SK-N-SH (cell line): ENCODE measurements at regions not wholly inside any gene's neighbourhood (a gene's known extent, or its start where the extent isn't known, plus 50 kb on each side); places are given as distances from the start of the nearest gene placed in this dataset.

ENCODE experiments used
- CTCF ChIA-PET: fragments of 300-600, 350-600 bp; formaldehyde crosslinking; extraction: SDS; loops from one replicate; lab custom pipeline; 2021; lab: Yijun Ruan, JAX
- POLR2A ChIA-PET: fragments of 350-600 bp; sonication (Branson Sonifier 250); formaldehyde crosslinking; extraction: SDS; loops from one replicate; lab custom pipeline; 2020; ENCODE audit warnings: antibody characterized with exemption, inconsistent platforms; lab: Yijun Ruan, JAX
- DNase-seq: peaks from one replicate; pipeline ENCODE4 v3.0.0; 2012
- H2AFZ ChIP-seq: fragments of 200-600 bp; sonication (generic); 2 replicates; pipeline ENCODE4 v1.8.1; 2016; ENCODE audit warnings: antibody characterized with exemption, mild to moderate bottlenecking, low read depth
- H3F3A ChIP-seq: fragments of 200-600 bp; sonication (generic); replicated peaks from 2 replicates; pipeline ENCODE3; 2016; ENCODE audit warnings: antibody characterized with exemption, mild to moderate bottlenecking; ENCODE audit not compliant: insufficient read depth
- H3K27ac ChIP-seq, 2 experiments: fragments of 200-500 bp in 1 of 2; fragments of 200-600 bp in 1 of 2; sonication (Bioruptor generic) in 1 of 2; sonication (generic), shearing (Covaris generic) in 1 of 2; 2 replicates each; pipeline versions ENCODE4 v1.5.1 to v1.6.1; 2014 to 2016; ENCODE audit warnings: low read depth in 2 of 2, inconsistent platforms in 1 of 2, low read length in 1 of 2, mild to moderate bottlenecking in 1 of 2, mixed read lengths in 1 of 2
- H3K27me3 ChIP-seq: fragments of 200-600 bp; sonication (generic), shearing (Covaris generic); 2 replicates; pipeline ENCODE4 v1.6.1; 2016; ENCODE audit warnings: mixed run types; ENCODE audit not compliant: insufficient read depth
- H3K36me3 ChIP-seq, 2 experiments: fragments of 200-500 bp in 1 of 2; fragments of 200-600 bp in 1 of 2; sonication (Bioruptor generic) in 1 of 2; sonication (generic) in 1 of 2; replicated peaks in 1 of 2; 2 replicates each; pipeline versions ENCODE3 to v1.5.1; 2014 to 2016; ENCODE audit warnings: low read length in 1 of 2, mild to moderate bottlenecking in 1 of 2; ENCODE audit not compliant: insufficient read depth in 2 of 2, control insufficient read depth in 1 of 2
- H3K4me1 ChIP-seq, 2 experiments: fragments of 200-500 bp in 1 of 2; fragments of 200-600 bp in 1 of 2; sonication (Bioruptor generic) in 1 of 2; sonication (generic), shearing (Covaris generic) in 1 of 2; 2 replicates each; pipeline versions ENCODE4 v1.5.1 to v1.6.1; 2014 to 2016; ENCODE audit warnings: low read depth in 1 of 2, low read length in 1 of 2, mixed run types in 1 of 2; ENCODE audit not compliant: insufficient read depth in 2 of 2, control insufficient read depth in 1 of 2
- H3K4me2 ChIP-seq: fragments of 200-600 bp; sonication (generic), shearing (Covaris generic); 2 replicates; pipeline ENCODE4 v1.6.1; 2017; ENCODE audit warnings: mixed run types
- H3K4me3 ChIP-seq, 2 experiments: fragments of 200-500 bp in 1 of 2; fragments of 200-600 bp in 1 of 2; sonication (Bioruptor generic) in 1 of 2; sonication (generic), shearing (Covaris generic) in 1 of 2; 2 replicates each; pipeline versions ENCODE4 v1.5.1 to v1.8.1; 2014 to 2016; ENCODE audit warnings: low read depth in 2 of 2, inconsistent platforms in 1 of 2, low read length in 1 of 2, mild to moderate bottlenecking in 1 of 2, mixed read lengths in 1 of 2, moderate library complexity in 1 of 2
- H3K79me2 ChIP-seq: fragments of 200-600 bp; sonication (generic); 2 replicates; pipeline ENCODE4 v1.8.1; 2017; ENCODE audit warnings: mild to moderate bottlenecking; ENCODE audit not compliant: insufficient read depth
- H3K9ac ChIP-seq: fragments of 200-600 bp; sonication (generic); 2 replicates; pipeline ENCODE4 v1.6.1; 2017; ENCODE audit warnings: mixed run types
- H3K9me2 ChIP-seq: fragments of 200-600 bp; sonication (generic); 2 replicates; pipeline ENCODE4 v1.6.1; 2017; ENCODE audit warnings: mixed run types
- H3K9me3 ChIP-seq: fragments of 200-600 bp; sonication (generic); 2 replicates; pipeline ENCODE4 v1.6.1; 2017; ENCODE audit warnings: mixed run types, mild to moderate bottlenecking, moderate library complexity
- H4K20me1 ChIP-seq: fragments of 200-600 bp; sonication (generic); 2 replicates; pipeline ENCODE4 v1.6.1; 2017; ENCODE audit warnings: mild to moderate bottlenecking, mixed run types; ENCODE audit not compliant: insufficient read depth
- EP300 ChIP-seq, 2 experiments: IDR thresholded peaks; 2 replicates each; pipeline versions ENCODE4 v1.4.0 to v1.6.1; 2012; ENCODE audit warnings: borderline replicate concordance in 1 of 2, low read depth in 1 of 2, low read length in 1 of 2
- FOXJ3 ChIP-seq: sonication (generic); formaldehyde crosslinking; IDR thresholded peaks from 2 replicates; pipeline ENCODE4 v1.5.1; 2020; ENCODE audit warnings: mild to moderate bottlenecking, missing genetic modification reagents
- GABPA ChIP-seq: IDR thresholded peaks from 2 replicates; pipeline ENCODE4 v1.4.0; 2012; ENCODE audit warnings: low read depth, mild to moderate bottlenecking
- GATA2 ChIP-seq: sonication (generic); formaldehyde crosslinking; IDR thresholded peaks from 2 replicates; pipeline ENCODE4 v1.5.0; 2020; ENCODE audit warnings: mild to moderate bottlenecking, missing genetic modification reagents
- NFIC ChIP-seq: IDR thresholded peaks from 2 replicates; pipeline ENCODE4 v1.4.0; 2012; ENCODE audit warnings: borderline replicate concordance
- RAD21 ChIP-seq: IDR thresholded peaks from 2 replicates; pipeline ENCODE4 v1.6.1; 2012; ENCODE audit warnings: mild to moderate bottlenecking, low read length
- RCOR1 ChIP-seq: fragments of 150-350 bp; IDR thresholded peaks from 2 replicates; pipeline ENCODE4 v1.6.1; 2017; ENCODE audit warnings: antibody characterized with exemption, low read length
- TEAD4 ChIP-seq: IDR thresholded peaks from 2 replicates; pipeline ENCODE4 v1.4.0; 2012; ENCODE audit warnings: mild to moderate bottlenecking, borderline replicate concordance; ENCODE audit not compliant: insufficient read depth
- USF2 ChIP-seq: fragments of 150-350 bp; IDR thresholded peaks from 2 replicates; pipeline ENCODE4 v1.6.1; 2017; ENCODE audit warnings: antibody characterized with exemption, low read length, low read depth, borderline replicate concordance
- WGBS: methylation state at CpG from one replicate; pipeline ENCODE4 v1.1.6; 2017; ENCODE audit warnings: low lambda C conversion rate; 5-methylcytosine and 5-hydroxymethylcytosine counted together
- TF ChIP-seq, protein P1 (sequence below): IDR thresholded peaks from 2 replicates; pipeline ENCODE4 v1.4.0; 2012; ENCODE audit warnings: low read depth, borderline replicate concordance
- TF ChIP-seq, protein P2 (sequence below): IDR thresholded peaks from 2 replicates; pipeline ENCODE4 v1.6.1; 2012; ENCODE audit warnings: mild to moderate bottlenecking, low read depth, low read length, moderate library complexity

- Histone ChIP-seq H3K9me3 (no peaks in the 10 kb centered on the region; the same call in 1 of the 2 replicates), H3K4me2 (no peak overlapping the region), H3K9me2 (no peaks in the 10 kb centered on the region), H3K36me3 (no peaks in the 10 kb centered on the region), H4K20me1 (no peaks in the 10 kb centered on the region), H3K27ac (no peak overlapping the region), H3K9ac (no peak overlapping the region), H3K4me1 (no peaks in the 10 kb centered on the region), H3F3A (no peaks in the 10 kb centered on the region), H2AFZ (no peak overlapping the region), H3K4me3 (no peak overlapping the region), H3K27me3 (no peaks in the 10 kb centered on the region), H3K79me2 (no peaks in the 10 kb centered on the region)
- ChIA-PET CTCF (no interaction called here), POLR2A (no interaction called here)
- DNase-seq: no peak
- 16% methylated on average over 5 of the region's 5 CpGs for WGBS
- no peak for TF ChIP-seq USF2
- TF ChIP-seq FOXJ3 (CRISPR knock-in tag): no peak
- TF ChIP-seq GABPA: no peak
Measured at GRCh38 chr7:153920897-153921296, 131.3 kb upstream of the DPP6 start.

GRCh38 chr7:153921408-153921807 is 130.8 kb upstream of the DPP6 start:
- no peaks in the 10 kb centered on the region for H3K27me3 ChIP-seq
- H3K36me3 ChIP-seq: no peaks in the 10 kb centered on the region
- no peaks in the 10 kb centered on the region for H3K9me2 ChIP-seq
- H4K20me1 ChIP-seq: no peaks in the 10 kb centered on the region
- 18% methylated on average over 3 of the region's 3 CpGs for WGBS
- ChIA-PET CTCF (no interaction called here), POLR2A (no interaction called here)
- H3K27ac ChIP-seq: no peak overlapping the region
- no peak overlapping the region for H3K9ac ChIP-seq
- H2AFZ ChIP-seq: no peak overlapping the region
- TF ChIP-seq, protein P1, sequence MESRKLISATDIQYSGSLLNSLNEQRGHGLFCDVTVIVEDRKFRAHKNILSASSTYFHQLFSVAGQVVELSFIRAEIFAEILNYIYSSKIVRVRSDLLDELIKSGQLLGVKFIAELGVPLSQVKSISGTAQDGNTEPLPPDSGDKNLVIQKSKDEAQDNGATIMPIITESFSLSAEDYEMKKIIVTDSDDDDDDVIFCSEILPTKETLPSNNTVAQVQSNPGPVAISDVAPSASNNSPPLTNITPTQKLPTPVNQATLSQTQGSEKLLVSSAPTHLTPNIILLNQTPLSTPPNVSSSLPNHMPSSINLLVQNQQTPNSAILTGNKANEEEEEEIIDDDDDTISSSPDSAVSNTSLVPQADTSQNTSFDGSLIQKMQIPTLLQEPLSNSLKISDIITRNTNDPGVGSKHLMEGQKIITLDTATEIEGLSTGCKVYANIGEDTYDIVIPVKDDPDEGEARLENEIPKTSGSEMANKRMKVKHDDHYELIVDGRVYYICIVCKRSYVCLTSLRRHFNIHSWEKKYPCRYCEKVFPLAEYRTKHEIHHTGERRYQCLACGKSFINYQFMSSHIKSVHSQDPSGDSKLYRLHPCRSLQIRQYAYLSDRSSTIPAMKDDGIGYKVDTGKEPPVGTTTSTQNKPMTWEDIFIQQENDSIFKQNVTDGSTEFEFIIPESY: no peak
- no peak for TF ChIP-seq GATA2 (CRISPR knock-in tag)
- no peak for TF ChIP-seq RCOR1
- no peak for TF ChIP-seq FOXJ3 (CRISPR knock-in tag)
- no peak for DNase-seq
- H3K4me1 ChIP-seq: no peaks in the 10 kb centered on the region
- no peak overlapping the region for H3K4me2 ChIP-seq
- no peaks in the 10 kb centered on the region for H3F3A ChIP-seq
- H3K9me3 ChIP-seq: no peaks in the 10 kb centered on the region; the same call in 1 of the 2 replicates
- H3K4me3 ChIP-seq: no peak overlapping the region
- H3K79me2 ChIP-seq: no peaks in the 10 kb centered on the region

DNA sequence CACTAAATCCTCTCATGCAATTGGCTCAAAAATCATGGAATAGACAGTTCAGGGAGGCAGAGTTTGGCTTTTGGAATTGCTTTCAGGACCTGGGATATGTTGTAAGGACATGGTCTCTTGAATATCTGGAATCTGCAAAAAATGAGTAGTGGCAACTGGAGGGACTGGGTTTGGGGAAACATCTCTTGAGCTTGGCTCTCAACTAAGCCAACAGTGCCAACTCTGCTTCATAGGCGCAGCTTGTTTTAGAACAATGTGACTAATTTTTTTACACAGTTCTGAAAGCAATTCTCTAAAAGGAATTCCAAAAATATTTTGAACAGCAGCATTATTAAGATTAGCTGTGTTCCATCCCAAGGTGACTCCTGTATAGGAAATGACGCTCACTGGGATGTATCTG is 121.5 kb upstream of the DPP6 start:
- no peaks in the 10 kb centered on the region for H3F3A ChIP-seq
- no peak overlapping the region for H3K4me2 ChIP-seq
- no peak overlapping the region for H3K27ac ChIP-seq
- no peak overlapping the region for H3K4me3 ChIP-seq
- H3K27me3 ChIP-seq: no peaks in the 10 kb centered on the region
- no peaks in the 10 kb centered on the region for H4K20me1 ChIP-seq
- H2AFZ ChIP-seq: no peak overlapping the region
- POLR2A ChIA-PET: no interaction called here
- H3K36me3 ChIP-seq: no peaks in the 10 kb centered on the region
- no peak for TF ChIP-seq RCOR1
- TF ChIP-seq, protein P2, sequence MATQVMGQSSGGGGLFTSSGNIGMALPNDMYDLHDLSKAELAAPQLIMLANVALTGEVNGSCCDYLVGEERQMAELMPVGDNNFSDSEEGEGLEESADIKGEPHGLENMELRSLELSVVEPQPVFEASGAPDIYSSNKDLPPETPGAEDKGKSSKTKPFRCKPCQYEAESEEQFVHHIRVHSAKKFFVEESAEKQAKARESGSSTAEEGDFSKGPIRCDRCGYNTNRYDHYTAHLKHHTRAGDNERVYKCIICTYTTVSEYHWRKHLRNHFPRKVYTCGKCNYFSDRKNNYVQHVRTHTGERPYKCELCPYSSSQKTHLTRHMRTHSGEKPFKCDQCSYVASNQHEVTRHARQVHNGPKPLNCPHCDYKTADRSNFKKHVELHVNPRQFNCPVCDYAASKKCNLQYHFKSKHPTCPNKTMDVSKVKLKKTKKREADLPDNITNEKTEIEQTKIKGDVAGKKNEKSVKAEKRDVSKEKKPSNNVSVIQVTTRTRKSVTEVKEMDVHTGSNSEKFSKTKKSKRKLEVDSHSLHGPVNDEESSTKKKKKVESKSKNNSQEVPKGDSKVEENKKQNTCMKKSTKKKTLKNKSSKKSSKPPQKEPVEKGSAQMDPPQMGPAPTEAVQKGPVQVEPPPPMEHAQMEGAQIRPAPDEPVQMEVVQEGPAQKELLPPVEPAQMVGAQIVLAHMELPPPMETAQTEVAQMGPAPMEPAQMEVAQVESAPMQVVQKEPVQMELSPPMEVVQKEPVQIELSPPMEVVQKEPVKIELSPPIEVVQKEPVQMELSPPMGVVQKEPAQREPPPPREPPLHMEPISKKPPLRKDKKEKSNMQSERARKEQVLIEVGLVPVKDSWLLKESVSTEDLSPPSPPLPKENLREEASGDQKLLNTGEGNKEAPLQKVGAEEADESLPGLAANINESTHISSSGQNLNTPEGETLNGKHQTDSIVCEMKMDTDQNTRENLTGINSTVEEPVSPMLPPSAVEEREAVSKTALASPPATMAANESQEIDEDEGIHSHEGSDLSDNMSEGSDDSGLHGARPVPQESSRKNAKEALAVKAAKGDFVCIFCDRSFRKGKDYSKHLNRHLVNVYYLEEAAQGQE: no peak
- no peak for TF ChIP-seq RAD21
- TF ChIP-seq TEAD4: no peak
- no peak for TF ChIP-seq EP300 (IDR thresholded peaks at IDR 0.05; ENCODE audit: borderline replicate concordance in 1 of 2, low read depth in 1 of 2, low read length in 1 of 2)
- no peak for TF ChIP-seq NFIC
- TF ChIP-seq, all 33 proteins: peak for 0
- no peak for DNase-seq
- Histone ChIP-seq H3K9me2 (no peaks in the 10 kb centered on the region), H3K79me2 (no peaks in the 10 kb centered on the region), H3K4me1 (peaks cover 0 to 18% of the 10 kb centered on the region in 2 experiments; a peak in 1 of 4 replicates), H3K9ac (no peak overlapping the region), H3K9me3 (no peaks in the 10 kb centered on the region)
- CTCF ChIA-PET: no interaction called here
- 16% methylated on average over 2 of the region's 2 CpGs for WGBS
